ENCODE measurements at regions not wholly inside any gene's neighbourhood (a gene's known extent, or its start where the extent isn't known, plus 50 kb on each side); places are given as distances from the start of the nearest gene placed in this dataset.

GRCh38 chr3:459311-459670, 262.7 kb downstream of the CHL1 start:
- no peak for DNase-seq (ENCODE audit: extremely low read depth in 1 of 11, low read depth in 9 of 11, low spot score in 4 of 11)

GRCh38 chr3:461006-461405, 264.4 kb downstream of the CHL1 start:
- no peak for DNase-seq (ENCODE audit: extremely low read depth in 1 of 11, low read depth in 9 of 11, low spot score in 4 of 11)

GRCh38 chr3:462851-463250, 266.3 kb downstream of the CHL1 start:
- no peak for DNase-seq (ENCODE audit: extremely low read depth in 1 of 11, low read depth in 9 of 11, low spot score in 4 of 11)

GRCh38 chr3:463252-464192, 267.0 kb downstream of the CHL1 start:
- no peak for DNase-seq (ENCODE audit: extremely low read depth in 1 of 11, low read depth in 9 of 11, low spot score in 4 of 11)

- DNase-seq (ENCODE audit: extremely low read depth in 1 of 11, low read depth in 9 of 11, low spot score in 4 of 11) = no peak
Measured at GRCh38 chr3:464255-464654, 267.7 kb downstream of the CHL1 start.

- DNase-seq (ENCODE audit: extremely low read depth in 1 of 11, low read depth in 9 of 11, low spot score in 4 of 11) = peak in 1 of 11 donors; percentile 8
Measured at GRCh38 chr3:468172-468571, 271.6 kb downstream of the CHL1 start.

GRCh38 chr3:473033-473800, 276.7 kb downstream of the CHL1 start:
- DNase-seq (ENCODE audit: extremely low read depth in 1 of 11, low read depth in 9 of 11, low spot score in 4 of 11) = no peak

GRCh38 chr3:474828-475227, 278.3 kb downstream of the CHL1 start:
- no peak for DNase-seq (ENCODE audit: extremely low read depth in 1 of 11, low read depth in 9 of 11, low spot score in 4 of 11)

GRCh38 chr3:480070-480469, 283.5 kb downstream of the CHL1 start:
- no peak for DNase-seq (ENCODE audit: extremely low read depth in 1 of 11, low read depth in 9 of 11, low spot score in 4 of 11)

- no peak for DNase-seq (ENCODE audit: extremely low read depth in 1 of 11, low read depth in 9 of 11, low spot score in 4 of 11)
Measured at GRCh38 chr3:481111-481510, 284.5 kb downstream of the CHL1 start.

- peak in 1 of 11 donors; percentile 5 for DNase-seq (ENCODE audit: extremely low read depth in 1 of 11, low read depth in 9 of 11, low spot score in 4 of 11)
Measured at GRCh38 chr3:481680-482079, 285.1 kb downstream of the CHL1 start.

- DNase-seq (ENCODE audit: extremely low read depth in 1 of 11, low read depth in 9 of 11, low spot score in 4 of 11) = no peak
Measured at GRCh38 chr3:482479-482878, 285.9 kb downstream of the CHL1 start.

- no peak for DNase-seq (ENCODE audit: extremely low read depth in 1 of 11, low read depth in 9 of 11, low spot score in 4 of 11)
Measured at GRCh38 chr3:484341-484740, 287.8 kb downstream of the CHL1 start.

- no peak for DNase-seq (ENCODE audit: extremely low read depth in 1 of 11, low read depth in 9 of 11, low spot score in 4 of 11)
Measured at GRCh38 chr3:487614-488013, 291.1 kb downstream of the CHL1 start.

- no peak for DNase-seq (ENCODE audit: extremely low read depth in 1 of 11, low read depth in 9 of 11, low spot score in 4 of 11)
Measured at GRCh38 chr3:492586-493316, 296.2 kb downstream of the CHL1 start.

- DNase-seq (ENCODE audit: extremely low read depth in 1 of 11, low read depth in 9 of 11, low spot score in 4 of 11) = no peak
Measured at GRCh38 chr3:494190-494589, 297.6 kb downstream of the CHL1 start.

GRCh38 chr3:498487-498886, 301.9 kb downstream of the CHL1 start:
- DNase-seq (ENCODE audit: extremely low read depth in 1 of 11, low read depth in 9 of 11, low spot score in 4 of 11) = no peak

- DNase-seq (ENCODE audit: extremely low read depth in 1 of 11, low read depth in 9 of 11, low spot score in 4 of 11) = no peak
Measured at GRCh38 chr3:499001-499761, 302.6 kb downstream of the CHL1 start.

GRCh38 chr3:502486-502885, 305.9 kb downstream of the CHL1 start:
- DNase-seq (ENCODE audit: extremely low read depth in 1 of 11, low read depth in 9 of 11, low spot score in 4 of 11) = no peak

Measured in renal cortex interstitium (tissue), 11 donors.